ENCODE measurements at regions not wholly inside any gene's neighbourhood (a gene's known extent, or its start where the extent isn't known, plus 50 kb on each side); places are given as distances from the start of the nearest gene placed in this dataset.

GRCh38 chr13:73367886-73368285, 309.1 kb downstream of the KLF5 start:
- Histone ChIP-seq H3K4me3 (IDR thresholded peaks at IDR 0.05; ENCODE audit: insufficient read depth, low read depth, low read length) (no peak overlapping the region), H3K4me1 (ENCODE audit: low read depth, poor library complexity, severe bottlenecking) (no peaks in the 10 kb centered on the region), H3K4me2 (no peak overlapping the region), H3K27me3 (ENCODE audit: insufficient read depth, low read depth) (no peaks in the 10 kb centered on the region), H2AFZ (ENCODE audit: low read depth) (no peak overlapping the region), H4K20me1 (ENCODE audit: insufficient read depth) (no peaks in the 10 kb centered on the region), H3K9ac (no peak overlapping the region), H3K79me2 (ENCODE audit: insufficient read depth, low read depth) (no peaks in the 10 kb centered on the region), H3K36me3 (ENCODE audit: insufficient read depth) (no peaks in the 10 kb centered on the region), H3K27ac (no peak overlapping the region)
- TF ChIP-seq, protein P1, sequence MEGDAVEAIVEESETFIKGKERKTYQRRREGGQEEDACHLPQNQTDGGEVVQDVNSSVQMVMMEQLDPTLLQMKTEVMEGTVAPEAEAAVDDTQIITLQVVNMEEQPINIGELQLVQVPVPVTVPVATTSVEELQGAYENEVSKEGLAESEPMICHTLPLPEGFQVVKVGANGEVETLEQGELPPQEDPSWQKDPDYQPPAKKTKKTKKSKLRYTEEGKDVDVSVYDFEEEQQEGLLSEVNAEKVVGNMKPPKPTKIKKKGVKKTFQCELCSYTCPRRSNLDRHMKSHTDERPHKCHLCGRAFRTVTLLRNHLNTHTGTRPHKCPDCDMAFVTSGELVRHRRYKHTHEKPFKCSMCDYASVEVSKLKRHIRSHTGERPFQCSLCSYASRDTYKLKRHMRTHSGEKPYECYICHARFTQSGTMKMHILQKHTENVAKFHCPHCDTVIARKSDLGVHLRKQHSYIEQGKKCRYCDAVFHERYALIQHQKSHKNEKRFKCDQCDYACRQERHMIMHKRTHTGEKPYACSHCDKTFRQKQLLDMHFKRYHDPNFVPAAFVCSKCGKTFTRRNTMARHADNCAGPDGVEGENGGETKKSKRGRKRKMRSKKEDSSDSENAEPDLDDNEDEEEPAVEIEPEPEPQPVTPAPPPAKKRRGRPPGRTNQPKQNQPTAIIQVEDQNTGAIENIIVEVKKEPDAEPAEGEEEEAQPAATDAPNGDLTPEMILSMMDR (conservative IDR thresholded peaks at IDR 0.05; ENCODE audit: low read depth, low read length): no peak

GRCh38 chr13:73366241-73366640, 307.4 kb downstream of the KLF5 start:
- H2AFZ ChIP-seq (ENCODE audit: low read depth): no peak overlapping the region
- H3K36me3 ChIP-seq (ENCODE audit: insufficient read depth): no peaks in the 10 kb centered on the region
- H3K4me1 ChIP-seq (ENCODE audit: low read depth, poor library complexity, severe bottlenecking): no peaks in the 10 kb centered on the region
- H3K27me3 ChIP-seq (ENCODE audit: insufficient read depth, low read depth): no peaks in the 10 kb centered on the region
- TF ChIP-seq, protein P1 (conservative IDR thresholded peaks at IDR 0.05; ENCODE audit: low read depth, low read length): no peak
- H3K4me3 ChIP-seq (IDR thresholded peaks at IDR 0.05; ENCODE audit: insufficient read depth, low read depth, low read length): no peak overlapping the region
- no peak overlapping the region for H3K4me2 ChIP-seq
- H3K9ac ChIP-seq: no peak overlapping the region
- H4K20me1 ChIP-seq (ENCODE audit: insufficient read depth): no peaks in the 10 kb centered on the region
- no peaks in the 10 kb centered on the region for H3K79me2 ChIP-seq (ENCODE audit: insufficient read depth, low read depth)
- H3K27ac ChIP-seq: no peak overlapping the region

DNA sequence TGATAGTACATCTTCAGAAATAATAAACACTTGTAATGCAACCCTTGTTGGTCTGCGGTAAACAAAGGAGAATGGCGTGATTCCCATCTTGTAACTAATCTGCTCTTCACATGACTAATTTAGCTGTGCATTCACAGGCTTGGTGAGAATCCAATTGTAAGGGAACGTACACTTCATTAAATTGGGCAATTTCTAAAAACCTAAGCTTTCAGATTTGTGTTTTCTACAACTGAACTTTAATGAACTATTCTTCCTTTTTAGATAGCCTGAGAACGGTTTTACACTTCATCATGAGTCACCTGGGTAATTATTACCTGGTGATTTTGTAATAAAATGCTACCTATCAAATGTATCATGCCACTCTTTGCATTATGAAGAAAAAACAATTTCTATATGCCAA, 306.9 kb downstream of the KLF5 start:
- H3K4me1 ChIP-seq (ENCODE audit: low read depth, poor library complexity, severe bottlenecking): no peaks in the 10 kb centered on the region
- H3K36me3 ChIP-seq (ENCODE audit: insufficient read depth): no peaks in the 10 kb centered on the region
- H4K20me1 ChIP-seq (ENCODE audit: insufficient read depth): no peaks in the 10 kb centered on the region
- TF ChIP-seq, protein P1 (conservative IDR thresholded peaks at IDR 0.05; ENCODE audit: low read depth, low read length): no peak
- no peak overlapping the region for H3K9ac ChIP-seq
- no peak overlapping the region for H2AFZ ChIP-seq (ENCODE audit: low read depth)
- no peak overlapping the region for H3K4me2 ChIP-seq
- no peaks in the 10 kb centered on the region for H3K27me3 ChIP-seq (ENCODE audit: insufficient read depth, low read depth)
- H3K79me2 ChIP-seq (ENCODE audit: insufficient read depth, low read depth): no peaks in the 10 kb centered on the region
- no peak overlapping the region for H3K27ac ChIP-seq
- H3K4me3 ChIP-seq (IDR thresholded peaks at IDR 0.05; ENCODE audit: insufficient read depth, low read depth, low read length): no peak overlapping the region

DNA sequence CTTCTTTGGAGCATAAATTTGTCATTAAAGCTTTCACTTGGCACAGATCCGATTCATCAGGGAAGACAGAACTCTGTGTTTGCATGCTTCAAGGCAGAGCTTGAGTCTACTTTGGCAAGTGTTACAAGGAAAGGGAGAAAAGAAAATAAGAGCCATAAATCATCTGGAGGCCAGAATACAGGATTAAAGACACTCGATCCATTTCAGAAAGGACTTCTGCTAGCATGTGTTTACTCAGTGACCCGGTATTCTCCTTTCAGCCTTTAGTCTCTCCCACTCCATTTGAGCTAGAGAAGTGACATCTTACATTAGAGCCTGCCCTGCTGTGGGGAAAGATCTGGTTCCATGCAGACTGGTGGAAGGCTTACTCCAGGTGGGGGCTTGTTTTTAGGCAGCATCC, 306.4 kb downstream of the KLF5 start:
- no peak overlapping the region for H3K9ac ChIP-seq
- TF ChIP-seq, protein P1 (conservative IDR thresholded peaks at IDR 0.05; ENCODE audit: low read depth, low read length): no peak
- H4K20me1 ChIP-seq (ENCODE audit: insufficient read depth): no peaks in the 10 kb centered on the region
- no peaks in the 10 kb centered on the region for H3K4me1 ChIP-seq (ENCODE audit: low read depth, poor library complexity, severe bottlenecking)
- no peak overlapping the region for H3K27ac ChIP-seq
- H3K27me3 ChIP-seq (ENCODE audit: insufficient read depth, low read depth): no peaks in the 10 kb centered on the region
- H3K4me3 ChIP-seq (IDR thresholded peaks at IDR 0.05; ENCODE audit: insufficient read depth, low read depth, low read length): no peak overlapping the region
- H3K36me3 ChIP-seq (ENCODE audit: insufficient read depth): no peaks in the 10 kb centered on the region
- no peak overlapping the region for H3K4me2 ChIP-seq
- H2AFZ ChIP-seq (ENCODE audit: low read depth): no peak overlapping the region
- H3K79me2 ChIP-seq (ENCODE audit: insufficient read depth, low read depth): no peaks in the 10 kb centered on the region
